H1 (cell line): ENCODE measurements at regions not wholly inside any gene's neighbourhood (a gene's known extent, or its start where the extent isn't known, plus 50 kb on each side); places are given as distances from the start of the nearest gene placed in this dataset.
A peak's percentile ranks its signal among the peaks of the same experiment; 100 is the strongest.

Experiments used
- CTCF ChIA-PET: fragments of 300-600 bp; sonication (Branson Sonifier 250); formaldehyde crosslinking; loops from one replicate; lab custom pipeline; 2021; ENCODE audit not compliant: partially characterized antibody; lab: Charles Lee
- POLR2A ChIA-PET: fragments of 300-600 bp; sonication (Branson Sonifier 250); formaldehyde crosslinking; loops from one replicate; lab custom pipeline; 2021; ENCODE audit warnings: inconsistent platforms; ENCODE audit not compliant: partially characterized antibody; lab: Charles Lee
- DNase-seq, 2 experiments: peaks; one replicate each; pipeline versions ENCODE4 v3.0.0 to v3.0.0-alpha.2; 2010 to 2022; ENCODE audit warnings: low spot score in 2 of 2, low read depth in 1 of 2, mixed read lengths in 1 of 2
- FAIRE-seq: peaks from 2 replicates; lab custom pipeline; 2011; peaks lifted over from hg19 to GRCh38; lab: Jason Lieb, UNC
- H2AFZ ChIP-seq: 2 replicates; pipeline ENCODE4 v1.8.1; 2012; ENCODE audit warnings: low read length, inconsistent platforms
- H2AK5ac ChIP-seq: 2 replicates; pipeline ENCODE4 v1.6.1; 2013; ENCODE audit warnings: low read depth, low read length
- H2BK120ac ChIP-seq: replicated peaks from 2 replicates; pipeline ENCODE3; 2013; ENCODE audit warnings: low read depth, low read length, inconsistent platforms
- H2BK12ac ChIP-seq: 2 replicates; pipeline ENCODE4 v1.6.1; 2013; ENCODE audit warnings: low read depth, low read length
- H2BK15ac ChIP-seq: 2 replicates; pipeline ENCODE4 v1.6.1; 2013; ENCODE audit warnings: low read length
- H2BK20ac ChIP-seq: 2 replicates; pipeline ENCODE4 v1.6.1; 2013; ENCODE audit warnings: low read length
- H2BK5ac ChIP-seq: 2 replicates; pipeline ENCODE4 v1.6.1; 2013; ENCODE audit warnings: low read depth, low read length
- H3K14ac ChIP-seq: 2 replicates; pipeline ENCODE4 v1.6.1; 2013; ENCODE audit warnings: inconsistent platforms; ENCODE audit not compliant: insufficient read length
- H3K18ac ChIP-seq: 2 replicates; pipeline ENCODE4 v1.6.1; 2013; ENCODE audit warnings: low read length; ENCODE audit errors: extremely low read depth
- H3K23ac ChIP-seq: 2 replicates; pipeline ENCODE4 v1.6.1; 2013; ENCODE audit warnings: inconsistent platforms; ENCODE audit not compliant: insufficient read length
- H3K23me2 ChIP-seq: 2 replicates; pipeline ENCODE4 v1.6.1; 2013; ENCODE audit warnings: low read depth, low read length
- H3K27ac ChIP-seq: 2 replicates; pipeline ENCODE4 v1.6.1; 2011; ENCODE audit warnings: low read depth, low read length, inconsistent platforms
- H3K27me3 ChIP-seq, 4 experiments: replicated peaks in 1 of 4; 1 replicate in 1 of 4; 2 replicates in 3 of 4; pipeline versions ENCODE4 v1.6.1 to v1.8.1; 2011 to 2013; ENCODE audit warnings: low read length in 3 of 4, mild to moderate bottlenecking in 3 of 4, inconsistent platforms in 2 of 4, mixed read lengths in 2 of 4, moderate library complexity in 1 of 4; ENCODE audit not compliant: control insufficient read depth in 3 of 4, insufficient read depth in 3 of 4; ENCODE audit errors: extremely low read depth in 1 of 4
- H3K36me3 ChIP-seq, 4 experiments: 2 replicates each; pipeline versions ENCODE4 v1.6.1 to v1.8.1; 2011 to 2013; ENCODE audit warnings: mild to moderate bottlenecking in 4 of 4, low read length in 3 of 4, moderate library complexity in 2 of 4, control low read depth in 1 of 4, inconsistent platforms in 1 of 4; ENCODE audit not compliant: insufficient read depth in 4 of 4, control insufficient read depth in 2 of 4
- H3K4ac ChIP-seq: replicated peaks from 2 replicates; pipeline ENCODE3; 2013; ENCODE audit warnings: low read length, low read depth, mixed read lengths, inconsistent platforms; ENCODE audit not compliant: insufficient read length
- H3K4me1 ChIP-seq, 4 experiments: replicated peaks in 1 of 4; 1 replicate in 1 of 4; 2 replicates in 3 of 4; pipeline versions ENCODE4 v1.6.1 to v1.8.1; 2011 to 2013; ENCODE audit warnings: low read length in 3 of 4, inconsistent platforms in 2 of 4, mixed read lengths in 1 of 4; ENCODE audit not compliant: insufficient read depth in 4 of 4, control insufficient read depth in 3 of 4
- H3K4me2 ChIP-seq, 2 experiments: 2 replicates each; pipeline versions ENCODE4 v1.6.1 to v1.8.1; 2011 to 2013; ENCODE audit warnings: low read depth in 2 of 2, low read length in 2 of 2, control low read depth in 1 of 2, inconsistent platforms in 1 of 2, mild to moderate bottlenecking in 1 of 2; ENCODE audit not compliant: insufficient read depth in 1 of 2
- H3K4me3 ChIP-seq, 4 experiments: fragments of 200-600, 300-600 bp in 1 of 4; sonication (generic), shearing (Covaris generic), sonication (Bioruptor Twin) in 1 of 4; 2 replicates each; pipeline versions ENCODE4 v1.5.1 to v1.8.1; 2011 to 2016; ENCODE audit warnings: low read length in 4 of 4, low read depth in 3 of 4, control low read depth in 2 of 4, inconsistent platforms in 2 of 4, mild to moderate bottlenecking in 2 of 4, mixed read lengths in 1 of 4, moderate library complexity in 1 of 4; ENCODE audit not compliant: insufficient read depth in 2 of 4; ENCODE audit errors: extremely low read depth in 1 of 4
- H3K56ac ChIP-seq: replicated peaks from 2 replicates; pipeline ENCODE3; 2013; ENCODE audit warnings: low read depth, mild to moderate bottlenecking, mixed read lengths, low read length, inconsistent platforms; ENCODE audit not compliant: insufficient read length
- H3K79me1 ChIP-seq: 2 replicates; pipeline ENCODE4 v1.6.1; 2013; ENCODE audit warnings: low read depth, low read length, control low read depth
- H3K79me2 ChIP-seq, 2 experiments: 2 replicates each; pipeline versions ENCODE4 v1.6.1 to v1.8.1; 2012 to 2013; ENCODE audit warnings: low read length in 2 of 2, mild to moderate bottlenecking in 2 of 2, inconsistent platforms in 1 of 2; ENCODE audit not compliant: insufficient read depth in 2 of 2, control insufficient read depth in 1 of 2
- H3K9ac ChIP-seq, 4 experiments: replicated peaks in 1 of 4; 1 replicate in 1 of 4; 2 replicates in 3 of 4; pipeline versions ENCODE4 v1.6.1 to v1.8.1; 2011 to 2013; ENCODE audit warnings: low read depth in 3 of 4, low read length in 3 of 4, control low read depth in 2 of 4, mild to moderate bottlenecking in 2 of 4, moderate library complexity in 2 of 4, inconsistent platforms in 1 of 4; ENCODE audit errors: extremely low read depth in 1 of 4
- H3K9me3 ChIP-seq, 2 experiments: 2 replicates each; pipeline versions ENCODE4 v1.6.1 to v1.8.1; 2012 to 2013; ENCODE audit warnings: mild to moderate bottlenecking in 2 of 2, moderate library complexity in 2 of 2, control low read depth in 1 of 2, inconsistent platforms in 1 of 2, low read depth in 1 of 2, low read length in 1 of 2, mixed read lengths in 1 of 2; ENCODE audit not compliant: insufficient read depth in 2 of 2
- H4K20me1 ChIP-seq, 2 experiments: replicated peaks in 1 of 2; 2 replicates each; pipeline versions ENCODE3 to v1.8.1; 2011 to 2013; ENCODE audit warnings: inconsistent platforms in 2 of 2, low read length in 2 of 2, mild to moderate bottlenecking in 1 of 2; ENCODE audit not compliant: insufficient read depth in 2 of 2, control insufficient read depth in 1 of 2
- H4K5ac ChIP-seq: 2 replicates; pipeline ENCODE4 v1.6.1; 2013; ENCODE audit warnings: low read length, low read depth, mixed read lengths, inconsistent platforms; ENCODE audit not compliant: insufficient read length
- H4K8ac ChIP-seq: 2 replicates; pipeline ENCODE4 v1.8.0; 2013; ENCODE audit warnings: mild to moderate bottlenecking, moderate library complexity, low read length, inconsistent platforms; ENCODE audit not compliant: insufficient read depth; ENCODE audit errors: extremely low read depth
- H4K91ac ChIP-seq: replicated peaks from 2 replicates; pipeline ENCODE3; 2013; ENCODE audit warnings: low read length, mixed read lengths, inconsistent platforms; ENCODE audit not compliant: insufficient read length
- CTCF ChIP-seq, 3 experiments: IDR thresholded peaks; 1 replicate in 2 of 3; 2 replicates in 1 of 3; pipeline versions ENCODE4 v1.5.1 to v1.6.1; 2011; ENCODE audit warnings: low read length in 3 of 3, mild to moderate bottlenecking in 3 of 3, inconsistent platforms in 2 of 3, low read depth in 1 of 3, moderate library complexity in 1 of 3; ENCODE audit not compliant: insufficient read depth in 1 of 3; ENCODE audit errors: control extremely low read depth in 1 of 3
- SIN3A ChIP-seq, 2 experiments: IDR thresholded peaks in 1 of 2; conservative IDR thresholded peaks in 1 of 2; 2 replicates each; pipeline ENCODE4 v1.6.1; 2011 to 2012; ENCODE audit warnings: low read length in 2 of 2, improper control_type of control experiment in 1 of 2, low read depth in 1 of 2, mild to moderate bottlenecking in 1 of 2
- SP1 ChIP-seq: IDR thresholded peaks from 2 replicates; pipeline ENCODE4 v1.6.1; 2011; ENCODE audit warnings: low read depth, low read length
- WGBS, 2 experiments: shearing (Covaris generic) in 1 of 2; methylation state at CpG; one replicate each; pipeline versions ENCODE4 v1.1.6 to v1.1.7; 2013 to 2015; ENCODE audit warnings: low lambda C conversion rate in 2 of 2, mixed read lengths in 2 of 2, inconsistent platforms in 1 of 2, low coverage in 1 of 2, missing lambda C conversion rate in 1 of 2; ENCODE audit not compliant: insufficient replicate concordance in 2 of 2, insufficient coverage in 1 of 2, insufficient read length in 1 of 2; ENCODE audit errors: extremely low coverage in 1 of 2, missing lambda C conversion rate in 1 of 2; 5-methylcytosine and 5-hydroxymethylcytosine counted together

GRCh38 chr14:55957950-55958349, 160.3 kb upstream of the PELI2 start:
- Histone ChIP-seq H4K8ac (no peak overlapping the region), H3K4ac (no peak overlapping the region), H3K23me2 (no peaks in the 10 kb centered on the region; the same call in 1 of the 2 replicates), H3K4me1 (peaks cover 2 to 21% (median 9%) of the 10 kb centered on the region in 4 experiments; a peak in 4 of 7 replicates), H2BK120ac (no peak overlapping the region), H2BK12ac (peak overlapping the region; percentile 88), H3K18ac (no peak overlapping the region; the same call in 1 of the 2 replicates), H4K5ac (no peak overlapping the region), H3K9ac (no peak overlapping the region), H3K56ac (no peak overlapping the region), H3K27ac (peak overlapping the region; percentile 68), H3K4me2 (peak overlapping the region; percentile 58 to 63), H4K91ac (peak overlapping the region; percentile 81), H2BK20ac (no peak overlapping the region), H3K9me3 (no peaks in the 10 kb centered on the region), H3K4me3 (peak overlapping the region in 1 of 4 experiments; percentile 43; a peak in 2 of 8 replicates), H3K36me3 (no peaks in the 10 kb centered on the region), H2AK5ac (no peak overlapping the region; the same call in 1 of the 2 replicates), H2BK5ac (peak overlapping the region; percentile 79), H2BK15ac (no peak overlapping the region), H2AFZ (no peak overlapping the region), H3K79me1 (no peaks in the 10 kb centered on the region), H3K14ac (no peak overlapping the region), H3K79me2 (no peaks in the 10 kb centered on the region), H3K27me3 (no peaks in the 10 kb centered on the region), H4K20me1 (no peaks in the 10 kb centered on the region), H3K23ac (no peak overlapping the region)
- DNase-seq (peak; percentile 49 to 81), FAIRE-seq (peak; percentile 88)
- WGBS, 2 experiments, result 5% methylated on average over 7 of the region's 7 CpGs; no CpG with 5 or more reads in 1 of the 2 experiments
- ChIA-PET CTCF (interaction anchor here (0.8 to 1.5 kb wide), 5 partner anchors 10 to 519 kb away, joined by 3 to 6 read pairs (median 3); no protein-coding TSS in a partner anchor), POLR2A (interaction anchor here (0.8 to 1.3 kb wide), 2 partner anchors 10 to 12 kb away, joined by 3 to 4 read pairs; no protein-coding TSS in a partner anchor)
- TF ChIP-seq SIN3A (conservative IDR thresholded peaks at IDR 0.05 in 1 of 2, IDR thresholded peaks at IDR 0.05 in 1 of 2; ENCODE audit: low read depth in 1 of 2, low read length in 2 of 2) (no peak), SP1 (peak; percentile 57; the same call in 1 of the 2 replicates), CTCF (IDR thresholded peaks at IDR 0.05; ENCODE audit: control extremely low read depth in 1 of 3, insufficient read depth in 1 of 3, low read depth in 1 of 3, low read length in 3 of 3) (no peak)
